Smooth muscle cell (in vitro differentiated cells): ENCODE measurements at regions not wholly inside any gene's neighbourhood (a gene's known extent, or its start where the extent isn't known, plus 50 kb on each side); places are given as distances from the start of the nearest gene placed in this dataset.

Experiments used
- DNase-seq: peaks from one replicate; lab custom pipeline; 2025; ENCODE audit not compliant: unreplicated experiment; lab: John Stamatoyannopoulos, UW
- H2AFZ ChIP-seq: fragments of 200-600 bp; sonication (generic); 2 replicates; pipeline ENCODE4 v1.6.0; 2016; ENCODE audit warnings: antibody characterized with exemption, low read depth, mild to moderate bottlenecking
- H3F3A ChIP-seq: fragments of 200-600 bp; sonication (generic); 2 replicates; pipeline ENCODE4 v1.6.0; 2017; ENCODE audit warnings: antibody characterized with exemption, low read depth
- H3K27ac ChIP-seq: fragments of 200-600 bp; sonication (generic); 2 replicates; pipeline ENCODE4 v1.5.1; 2016; ENCODE audit warnings: low read depth, mild to moderate bottlenecking
- H3K27me3 ChIP-seq: fragments of 200-600 bp; sonication (generic); 2 replicates; pipeline ENCODE4 v1.6.1; 2016; ENCODE audit warnings: low read depth, mild to moderate bottlenecking
- H3K36me3 ChIP-seq: fragments of 200-600 bp; sonication (generic); 2 replicates; pipeline ENCODE4 v1.5.1; 2016; ENCODE audit warnings: low read depth
- H3K4me1 ChIP-seq: fragments of 200-600 bp; sonication (generic); 2 replicates; pipeline ENCODE4 v1.5.1; 2016; ENCODE audit warnings: low read depth
- H3K4me2 ChIP-seq: fragments of 200-600 bp; sonication (generic); 2 replicates; pipeline ENCODE4 v1.6.0; 2016; ENCODE audit warnings: mild to moderate bottlenecking
- H3K4me3 ChIP-seq: fragments of 200-600 bp; sonication (generic); 2 replicates; pipeline ENCODE4 v1.5.1; 2016; ENCODE audit warnings: mild to moderate bottlenecking
- H3K79me2 ChIP-seq: fragments of 200-600 bp; sonication (generic); 2 replicates; pipeline ENCODE4 v1.6.0; 2016; ENCODE audit warnings: low read depth, mild to moderate bottlenecking
- H3K9ac ChIP-seq: fragments of 200-600 bp; sonication (generic); 2 replicates; pipeline ENCODE4 v1.6.0; 2016; ENCODE audit warnings: low read depth
- H3K9me3 ChIP-seq: fragments of 200-600 bp; sonication (generic); replicated peaks from 2 replicates; pipeline ENCODE4 v1.5.1; 2016; ENCODE audit warnings: low read depth
- H4K20me1 ChIP-seq: fragments of 200-600 bp; sonication (generic); 2 replicates; pipeline ENCODE4 v1.6.0; 2016; ENCODE audit warnings: low read depth
- CTCF ChIP-seq: fragments of 200-600 bp; sonication (generic); IDR thresholded peaks from 2 replicates; pipeline ENCODE4 v1.5.1; 2017; ENCODE audit warnings: borderline replicate concordance, mild to moderate bottlenecking, antibody characterized with exemption; ENCODE audit not compliant: insufficient read depth, poor library complexity, severe bottlenecking
- WGBS: methylation state at CpG from one replicate; pipeline ENCODE4 v1.1.7; 2016; ENCODE audit warnings: low lambda C conversion rate; 5-methylcytosine and 5-hydroxymethylcytosine counted together

- no peaks in the 10 kb centered on the region for H3F3A ChIP-seq
- H3K36me3 ChIP-seq, result no peaks in the 10 kb centered on the region
- no peak for DNase-seq
- no peak overlapping the region for H3K4me3 ChIP-seq
- H3K79me2 ChIP-seq, result no peaks in the 10 kb centered on the region
- H3K27ac ChIP-seq, result no peak overlapping the region
- H2AFZ ChIP-seq, result no peak overlapping the region
- no peaks in the 10 kb centered on the region for H3K4me1 ChIP-seq
- no peak overlapping the region for H3K9ac ChIP-seq
- no peaks in the 10 kb centered on the region for H4K20me1 ChIP-seq
- H3K9me3 ChIP-seq, result no peaks in the 10 kb centered on the region
- no peaks in the 10 kb centered on the region for H3K27me3 ChIP-seq
- no peak overlapping the region for H3K4me2 ChIP-seq
- WGBS, result 88% methylated on average over 9 of the region's 9 CpGs
- TF ChIP-seq CTCF, result no peak
Observed at GRCh38 chr22:49598338-49598737, 229.3 kb downstream of the BRD1 start.

GRCh38 chr22:49597428-49598039 lies 230.1 kb downstream of the BRD1 start:
- Histone ChIP-seq H3K36me3 (no peaks in the 10 kb centered on the region), H3K27me3 (no peaks in the 10 kb centered on the region), H3K9ac (no peak overlapping the region), H3K9me3 (no peaks in the 10 kb centered on the region), H3K4me2 (no peak overlapping the region), H3K4me3 (no peak overlapping the region), H3K79me2 (no peaks in the 10 kb centered on the region), H4K20me1 (no peaks in the 10 kb centered on the region), H3F3A (no peaks in the 10 kb centered on the region), H3K4me1 (no peaks in the 10 kb centered on the region), H3K27ac (no peak overlapping the region), H2AFZ (no peak overlapping the region)
- 86% methylated on average over 2 of the region's 2 CpGs for WGBS
- no peak for TF ChIP-seq CTCF
- no peak for DNase-seq

GRCh38 chr22:49595465-49596078 lies 232.1 kb downstream of the BRD1 start:
- no peak for TF ChIP-seq CTCF
- H3K4me2 ChIP-seq, result no peak overlapping the region

GRCh38 chr22:49594078-49594477 lies 233.6 kb downstream of the BRD1 start:
- H3K4me3 ChIP-seq, result no peak overlapping the region
- WGBS, result 80% methylated on average over 6 of the region's 6 CpGs
- no peak overlapping the region for H3K27ac ChIP-seq

More at GRCh38 chr22:49595465-49596078, 232.1 kb downstream of the BRD1 start:
- WGBS, result 87% methylated on average over 5 of the region's 6 CpGs
- Histone ChIP-seq H3K27ac (no peak overlapping the region), H2AFZ (no peak overlapping the region), H3K9ac (no peak overlapping the region), H3K4me3 (no peak overlapping the region), H3K36me3 (no peaks in the 10 kb centered on the region), H3K9me3 (no peaks in the 10 kb centered on the region), H3F3A (no peaks in the 10 kb centered on the region), H3K4me1 (no peaks in the 10 kb centered on the region), H3K79me2 (no peaks in the 10 kb centered on the region), H3K27me3 (no peaks in the 10 kb centered on the region), H4K20me1 (no peaks in the 10 kb centered on the region)
- DNase-seq, result no peak

More at GRCh38 chr22:49594078-49594477, 233.6 kb downstream of the BRD1 start:
- TF ChIP-seq CTCF, result no peak
- Histone ChIP-seq H3K9me3 (no peaks in the 10 kb centered on the region), H3K27me3 (no peaks in the 10 kb centered on the region), H3K4me1 (no peaks in the 10 kb centered on the region), H2AFZ (no peak overlapping the region), H3K9ac (no peak overlapping the region), H3K4me2 (no peak overlapping the region), H4K20me1 (no peaks in the 10 kb centered on the region), H3F3A (no peaks in the 10 kb centered on the region), H3K36me3 (no peaks in the 10 kb centered on the region), H3K79me2 (no peaks in the 10 kb centered on the region)
- no peak for DNase-seq
